ENCODE measurements at regions not wholly inside any gene's neighbourhood (a gene's known extent, or its start where the extent isn't known, plus 50 kb on each side); places are given as distances from the start of the nearest gene placed in this dataset.

DNA sequence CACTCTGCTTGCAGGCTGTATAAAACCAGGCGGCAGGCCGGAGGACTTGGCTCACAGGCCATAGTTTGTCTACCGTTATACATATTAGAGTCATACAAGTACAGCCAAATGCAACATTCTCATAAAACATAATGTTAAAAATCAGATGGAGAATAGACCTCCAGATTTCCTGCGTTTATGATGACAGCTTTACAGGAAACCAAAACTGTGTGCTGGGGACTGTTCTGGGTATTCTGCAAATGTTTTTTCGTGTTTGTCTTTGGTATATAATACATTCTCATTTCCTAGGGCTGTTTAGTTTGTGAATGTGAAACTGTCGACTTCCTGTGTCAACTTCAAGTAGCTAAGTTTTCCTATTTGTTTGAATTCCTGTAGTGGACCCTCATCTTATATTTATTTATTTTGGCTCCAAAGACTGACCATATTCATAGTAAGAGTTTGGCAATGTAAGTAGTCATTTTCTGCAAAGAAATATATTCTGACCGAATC is 79.5 kb upstream of the FAM9C start:
- TF ChIP-seq, protein P1, sequence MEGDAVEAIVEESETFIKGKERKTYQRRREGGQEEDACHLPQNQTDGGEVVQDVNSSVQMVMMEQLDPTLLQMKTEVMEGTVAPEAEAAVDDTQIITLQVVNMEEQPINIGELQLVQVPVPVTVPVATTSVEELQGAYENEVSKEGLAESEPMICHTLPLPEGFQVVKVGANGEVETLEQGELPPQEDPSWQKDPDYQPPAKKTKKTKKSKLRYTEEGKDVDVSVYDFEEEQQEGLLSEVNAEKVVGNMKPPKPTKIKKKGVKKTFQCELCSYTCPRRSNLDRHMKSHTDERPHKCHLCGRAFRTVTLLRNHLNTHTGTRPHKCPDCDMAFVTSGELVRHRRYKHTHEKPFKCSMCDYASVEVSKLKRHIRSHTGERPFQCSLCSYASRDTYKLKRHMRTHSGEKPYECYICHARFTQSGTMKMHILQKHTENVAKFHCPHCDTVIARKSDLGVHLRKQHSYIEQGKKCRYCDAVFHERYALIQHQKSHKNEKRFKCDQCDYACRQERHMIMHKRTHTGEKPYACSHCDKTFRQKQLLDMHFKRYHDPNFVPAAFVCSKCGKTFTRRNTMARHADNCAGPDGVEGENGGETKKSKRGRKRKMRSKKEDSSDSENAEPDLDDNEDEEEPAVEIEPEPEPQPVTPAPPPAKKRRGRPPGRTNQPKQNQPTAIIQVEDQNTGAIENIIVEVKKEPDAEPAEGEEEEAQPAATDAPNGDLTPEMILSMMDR (IDR thresholded peaks at IDR 0.05): no peak
- no peak for TF ChIP-seq POLR2A (IDR thresholded peaks at IDR 0.05)
- H3K4me1 ChIP-seq: peaks cover 57% of the 10 kb centered on the region
- no peaks in the 10 kb centered on the region for H3K27me3 ChIP-seq
- intact Hi-C loops (cut with DNase I): no loop called here
- WGBS, 2 donors: 22 to 23% methylated on average over 7 of the region's 7 CpGs
- peak overlapping the region in 2 of 4 donors; percentile 35 to 58 for H3K27ac ChIP-seq
- DNase-seq (no peak), ATAC-seq (no peak)
- no peaks in the 10 kb centered on the region for H3K36me3 ChIP-seq (replicated peaks in 1 of 2; ENCODE audit: insufficient read depth in 1 of 2, low read depth in 2 of 2)
- H3K4me3 ChIP-seq: no peak overlapping the region
- no peaks in the 10 kb centered on the region for H3K9me3 ChIP-seq

DNA sequence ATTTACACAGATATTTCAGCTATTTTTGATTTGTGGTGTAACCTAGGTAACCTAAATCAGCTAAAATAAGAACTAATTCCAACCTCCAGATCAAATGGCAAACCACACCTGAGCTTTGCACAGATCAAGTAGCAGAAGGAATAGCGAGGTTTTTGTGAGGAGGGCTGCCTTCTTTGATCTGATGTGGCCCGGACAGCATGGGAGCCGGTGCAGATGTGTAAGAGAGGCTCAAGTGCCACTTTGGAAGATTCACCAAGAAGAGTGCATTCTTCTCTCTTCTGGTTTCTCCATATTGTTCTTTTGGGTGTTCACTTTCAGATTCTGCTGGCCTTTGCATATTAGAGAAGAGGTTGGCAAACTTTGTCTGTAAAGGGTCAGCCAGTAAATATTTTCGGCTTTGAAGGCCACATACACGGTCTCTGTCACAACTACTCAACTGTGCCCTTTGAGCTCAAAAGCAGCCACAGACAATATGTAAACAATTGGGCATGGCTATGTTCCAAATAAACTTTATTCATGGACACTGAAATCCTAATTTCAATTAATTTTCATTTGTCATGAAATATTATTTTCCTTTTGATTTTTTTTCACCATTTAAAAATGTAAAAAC is 78.9 kb upstream of the FAM9C start:
- Histone ChIP-seq H3K27me3 (no peaks in the 10 kb centered on the region), H3K36me3 (replicated peaks in 1 of 2; ENCODE audit: insufficient read depth in 1 of 2, low read depth in 2 of 2) (no peaks in the 10 kb centered on the region), H3K9me3 (no peaks in the 10 kb centered on the region), H3K27ac (peak overlapping the region in 3 of 4 donors; percentile 35 to 61 (median 58)), H3K4me3 (no peak overlapping the region), H3K4me1 (peaks cover 60% of the 10 kb centered on the region)
- intact Hi-C loops (cut with DNase I): no loop called here
- 30 to 44% methylated on average over 5 of the region's 5 CpGs for WGBS, 2 donors
- TF ChIP-seq POLR2A (IDR thresholded peaks at IDR 0.05): no peak
- TF ChIP-seq, protein P1 (IDR thresholded peaks at IDR 0.05): no peak
- ATAC-seq (no peak), DNase-seq (no peak)

DNA sequence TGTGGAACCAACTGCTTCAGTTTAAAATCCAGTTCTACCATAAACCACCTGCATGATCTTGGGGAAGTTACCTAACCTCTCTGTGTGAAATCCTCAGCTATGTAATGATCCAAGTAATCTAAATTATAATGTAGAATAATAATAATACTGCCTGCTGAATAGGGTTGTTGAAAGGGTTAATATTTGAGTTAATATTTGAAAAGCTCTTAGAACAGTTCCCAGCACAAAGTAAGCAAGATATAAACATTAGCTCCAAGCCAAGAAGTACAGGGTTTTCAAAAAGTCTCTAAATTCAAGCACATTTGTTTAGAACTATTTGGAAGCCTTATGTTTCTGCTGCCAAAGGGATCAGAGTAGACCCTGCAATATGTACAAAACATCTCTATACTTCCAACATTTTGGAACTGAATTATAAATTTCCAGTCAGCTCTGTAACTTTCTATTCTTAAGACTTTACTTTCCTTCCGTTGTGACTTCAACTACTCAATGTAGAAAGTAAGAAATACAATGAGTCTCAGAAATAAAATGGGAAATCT is 76.7 kb upstream of the FAM9C start:
- no peaks in the 10 kb centered on the region for H3K27me3 ChIP-seq
- WGBS, 2 donors: 19 to 22% methylated on average over 1 of the region's 1 CpG
- peaks cover 53% of the 10 kb centered on the region for H3K4me1 ChIP-seq
- no peaks in the 10 kb centered on the region for H3K36me3 ChIP-seq (replicated peaks in 1 of 2; ENCODE audit: insufficient read depth in 1 of 2, low read depth in 2 of 2)
- intact Hi-C loops (cut with DNase I): no loop called here
- no peak for DNase-seq
- peak overlapping the region; percentile 17 to 81 (median 72) for H3K27ac ChIP-seq
- TF ChIP-seq, protein P1 (IDR thresholded peaks at IDR 0.05): no peak
- TF ChIP-seq POLR2A (IDR thresholded peaks at IDR 0.05): no peak
- ATAC-seq: peak; percentile 42
- H3K4me3 ChIP-seq: no peak overlapping the region
- no peaks in the 10 kb centered on the region for H3K9me3 ChIP-seq

DNA sequence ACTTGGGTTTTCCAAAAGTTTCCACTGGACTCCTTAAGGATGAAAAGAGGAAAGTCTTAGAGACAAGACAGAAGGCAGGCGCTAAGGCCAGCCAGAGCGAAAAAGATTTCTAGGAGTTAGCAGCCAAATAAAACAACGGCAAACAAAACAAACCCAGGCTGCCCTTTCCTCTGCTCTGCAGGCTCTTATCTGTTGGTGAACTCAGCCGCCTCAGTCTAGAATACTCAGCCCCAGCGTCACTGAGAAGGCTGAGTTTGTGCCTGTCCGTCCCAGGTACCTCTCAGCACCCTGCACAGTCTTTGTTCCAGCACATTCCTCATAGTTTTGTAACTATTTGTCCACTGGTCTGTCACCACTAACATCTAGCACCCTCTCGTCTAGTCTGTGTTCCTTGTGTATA is 75.6 kb upstream of the FAM9C start:
- peak in 2 of 3 donors; percentile 47 to 53 for TF ChIP-seq POLR2A (IDR thresholded peaks at IDR 0.05)
- TF ChIP-seq, protein P1 (IDR thresholded peaks at IDR 0.05): no peak
- Histone ChIP-seq H3K4me1 (peaks cover 60% of the 10 kb centered on the region), H3K27ac (peak overlapping the region; percentile 65 to 81 (median 72)), H3K4me3 (no peak overlapping the region), H3K36me3 (replicated peaks in 1 of 2; ENCODE audit: insufficient read depth in 1 of 2, low read depth in 2 of 2) (no peaks in the 10 kb centered on the region), H3K27me3 (no peaks in the 10 kb centered on the region), H3K9me3 (no peaks in the 10 kb centered on the region)
- 4 to 12% methylated on average over 6 to 7 of the region's 7 CpGs for WGBS, 2 donors
- intact Hi-C loops (cut with DNase I): no loop called here
- peak; percentile 94 for ATAC-seq
- DNase-seq: peak; percentile 69 to 79 (median 72)

DNA sequence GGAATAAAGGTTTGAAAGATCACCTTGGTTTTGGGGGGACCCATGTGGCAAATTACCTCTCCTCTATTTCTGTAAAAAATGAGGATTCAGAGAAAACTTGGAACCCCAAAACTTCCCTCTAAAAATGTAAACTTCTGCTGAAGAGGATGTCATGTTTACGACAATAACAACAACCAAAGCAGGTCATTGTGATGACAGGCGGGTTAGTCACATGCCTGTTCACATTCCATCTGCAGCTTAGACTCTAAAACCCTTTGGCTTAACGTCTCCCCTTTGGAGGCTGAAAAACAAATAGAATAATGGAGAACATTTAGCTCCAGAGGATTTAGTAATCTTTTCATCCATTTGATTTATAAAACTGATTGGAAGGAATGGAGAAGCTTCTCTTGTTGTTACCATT is 75.0 kb upstream of the FAM9C start:
- TF ChIP-seq, protein P1 (IDR thresholded peaks at IDR 0.05): no peak
- TF ChIP-seq POLR2A (IDR thresholded peaks at IDR 0.05): no peak
- WGBS, 2 donors: 52 to 55% methylated on average over 3 of the region's 3 CpGs
- Histone ChIP-seq H3K27ac (peak overlapping the region; percentile 65 to 81 (median 72)), H3K9me3 (no peaks in the 10 kb centered on the region), H3K27me3 (no peaks in the 10 kb centered on the region), H3K4me1 (peaks cover 62% of the 10 kb centered on the region), H3K36me3 (replicated peaks in 1 of 2; ENCODE audit: insufficient read depth in 1 of 2, low read depth in 2 of 2) (no peaks in the 10 kb centered on the region), H3K4me3 (no peak overlapping the region)
- intact Hi-C loops (cut with DNase I): no loop called here
- DNase-seq: no peak
- no peak for ATAC-seq

All from body of pancreas (tissue), 4 donors.